ENCODE measurements at regions not wholly inside any gene's neighbourhood (a gene's known extent, or its start where the extent isn't known, plus 50 kb on each side); places are given as distances from the start of the nearest gene placed in this dataset.

- TF ChIP-seq CTCF (tag by site-specific recombination; IDR thresholded peaks at IDR 0.05) = no peak
- no peak for TF ChIP-seq ZNF473 (tag by site-specific recombination; IDR thresholded peaks at IDR 0.05)
Observed at GRCh38 chr15:31458596-31459399, 132.2 kb downstream of the KLF13 start.

Measured in HEK293 (cell line).